Astrocyte (in vitro differentiated cells and primary cell): ENCODE measurements at regions not wholly inside any gene's neighbourhood (a gene's known extent, or its start where the extent isn't known, plus 50 kb on each side); places are given as distances from the start of the nearest gene placed in this dataset.
"Not testable (repeated sequence)": the region's sequence is repeated elsewhere in the genome, so short reads cannot be mapped to it uniquely, and the experiment has no call there.

Experiments
- DNase-seq: peaks from one replicate; pipeline ENCODE4 v3.0.0-alpha.2; 2010; ENCODE audit warnings: low read depth
- FAIRE-seq: peaks from 2 replicates; lab custom pipeline; 2011; peaks lifted over from hg19 to GRCh38; lab: Jason Lieb, UNC
- H2AFZ ChIP-seq: 2 replicates; pipeline ENCODE4 v1.6.0; 2012; ENCODE audit warnings: low read depth, low read length, inconsistent platforms
- H3K27ac ChIP-seq: 2 replicates; pipeline ENCODE4 v1.5.1; 2011; ENCODE audit warnings: low read depth, low read length, inconsistent platforms
- H3K27me3 ChIP-seq: 2 replicates; pipeline ENCODE4 v1.6.0; 2011; ENCODE audit warnings: low read length, inconsistent platforms; ENCODE audit not compliant: insufficient read depth
- H3K36me3 ChIP-seq: 2 replicates; pipeline ENCODE4 v1.5.1; 2011; ENCODE audit warnings: low read length, inconsistent platforms; ENCODE audit not compliant: insufficient read depth
- H3K4me1 ChIP-seq: 2 replicates; pipeline ENCODE4 v1.5.1; 2011; ENCODE audit warnings: low read length, inconsistent platforms; ENCODE audit not compliant: insufficient read depth
- H3K4me2 ChIP-seq: 2 replicates; pipeline ENCODE4 v1.6.0; 2012; ENCODE audit warnings: low read length, inconsistent platforms
- H3K4me3 ChIP-seq: 2 replicates; pipeline ENCODE4 v1.5.1; 2011; ENCODE audit warnings: low read depth, mild to moderate bottlenecking, low read length, inconsistent platforms; ENCODE audit not compliant: insufficient read depth
- H3K79me2 ChIP-seq: 2 replicates; pipeline ENCODE4 v1.6.0; 2012; ENCODE audit warnings: mild to moderate bottlenecking, low read length, inconsistent platforms; ENCODE audit not compliant: insufficient read depth
- H3K9ac ChIP-seq: 2 replicates; pipeline ENCODE4 v1.6.0; 2012; ENCODE audit warnings: mild to moderate bottlenecking, low read length, inconsistent platforms
- H3K9me3 ChIP-seq: 2 replicates; pipeline ENCODE4 v1.5.1; 2012; ENCODE audit warnings: low read depth, mild to moderate bottlenecking, low read length, inconsistent platforms; ENCODE audit not compliant: insufficient read depth
- H4K20me1 ChIP-seq: 2 replicates; pipeline ENCODE4 v1.6.0; 2012; ENCODE audit warnings: low read length, inconsistent platforms; ENCODE audit not compliant: insufficient read depth
- H3K27ac Mint-ChIP-seq: one replicate; pipeline ENCODE4 v1.8.0; 2021; ENCODE audit warnings: mild to moderate bottlenecking, mixed read lengths; ENCODE audit not compliant: unreplicated experiment
- H3K27me3 Mint-ChIP-seq: one replicate; pipeline ENCODE4 v1.8.0; 2021; ENCODE audit warnings: low read depth, mixed read lengths; ENCODE audit not compliant: unreplicated experiment
- H3K36me3 Mint-ChIP-seq: one replicate; pipeline ENCODE4 v1.8.0; 2021; ENCODE audit warnings: low read depth, mixed read lengths; ENCODE audit not compliant: unreplicated experiment
- H3K4me1 Mint-ChIP-seq: one replicate; pipeline ENCODE4 v1.8.0; 2021; ENCODE audit warnings: low read depth, mixed read lengths; ENCODE audit not compliant: unreplicated experiment
- H3K4me3 Mint-ChIP-seq: one replicate; pipeline ENCODE4 v1.8.0; 2021; ENCODE audit warnings: mild to moderate bottlenecking, moderate library complexity, mixed read lengths; ENCODE audit not compliant: unreplicated experiment
- H3K9me3 Mint-ChIP-seq: one replicate; pipeline ENCODE4 v1.8.0; 2021; ENCODE audit warnings: mild to moderate bottlenecking, mixed read lengths; ENCODE audit not compliant: unreplicated experiment
- EZH2 ChIP-seq: IDR thresholded peaks from 2 replicates; pipeline ENCODE4 v1.6.1; 2012; ENCODE audit warnings: mild to moderate bottlenecking, low read length, inconsistent platforms; ENCODE audit not compliant: insufficient read depth
- TF ChIP-seq, protein P1 (sequence below): IDR thresholded peaks from 2 replicates; pipeline ENCODE4 v1.5.1; 2011; ENCODE audit warnings: low read depth, mild to moderate bottlenecking, inconsistent platforms, low read length, moderate library complexity; ENCODE audit not compliant: insufficient read depth

DNA sequence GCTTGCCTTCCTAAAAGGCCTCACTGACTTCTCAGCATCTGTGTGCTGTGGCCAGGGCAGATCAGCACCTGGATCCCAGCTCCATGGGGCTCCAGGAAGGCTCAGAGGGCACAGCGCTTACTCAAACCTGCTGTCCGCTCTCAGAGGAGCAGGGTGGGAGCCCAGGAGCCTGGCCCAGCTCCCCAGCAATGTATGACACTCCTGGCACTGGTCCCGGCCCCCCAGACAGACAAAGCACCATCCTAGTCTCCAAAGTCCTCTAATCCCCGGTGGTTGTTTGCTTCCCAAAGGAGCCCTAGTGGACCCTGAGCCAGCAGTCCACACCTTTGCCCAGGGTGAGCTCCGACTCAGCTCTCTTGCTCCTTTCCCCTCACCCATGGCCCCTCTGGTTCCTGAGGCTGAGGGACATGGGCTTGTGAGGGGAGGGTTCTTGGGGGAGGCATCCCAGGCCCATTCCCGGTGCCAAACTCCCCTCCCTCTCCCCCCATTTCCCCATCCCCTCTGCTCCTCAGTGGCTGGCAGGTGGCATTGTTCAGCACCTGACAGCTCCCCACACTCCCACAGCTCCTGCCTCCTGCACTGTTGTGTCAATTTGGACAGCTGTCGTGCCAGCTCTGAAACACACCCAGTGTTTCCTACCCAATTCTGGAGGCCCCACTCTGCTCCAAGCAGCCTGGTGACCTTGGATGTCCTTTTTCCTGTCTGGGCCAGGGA, 164.3 kb downstream of the TRIM43 start:
- not testable (repeated sequence) for H3K9me3 ChIP-seq, H3K27ac ChIP-seq, H3K27me3 ChIP-seq, H3K9ac ChIP-seq, H3K4me1 Mint-ChIP-seq, H3K36me3 ChIP-seq, H3K4me3 ChIP-seq, H3K36me3 Mint-ChIP-seq, FAIRE-seq, H3K27ac Mint-ChIP-seq, H3K4me3 Mint-ChIP-seq, H3K79me2 ChIP-seq, DNase-seq, H4K20me1 ChIP-seq, H2AFZ ChIP-seq, H3K4me2 ChIP-seq, H3K9me3 Mint-ChIP-seq, H3K4me1 ChIP-seq
- peaks cover 29% of the 10 kb centered on the region for H3K27me3 Mint-ChIP-seq

DNA sequence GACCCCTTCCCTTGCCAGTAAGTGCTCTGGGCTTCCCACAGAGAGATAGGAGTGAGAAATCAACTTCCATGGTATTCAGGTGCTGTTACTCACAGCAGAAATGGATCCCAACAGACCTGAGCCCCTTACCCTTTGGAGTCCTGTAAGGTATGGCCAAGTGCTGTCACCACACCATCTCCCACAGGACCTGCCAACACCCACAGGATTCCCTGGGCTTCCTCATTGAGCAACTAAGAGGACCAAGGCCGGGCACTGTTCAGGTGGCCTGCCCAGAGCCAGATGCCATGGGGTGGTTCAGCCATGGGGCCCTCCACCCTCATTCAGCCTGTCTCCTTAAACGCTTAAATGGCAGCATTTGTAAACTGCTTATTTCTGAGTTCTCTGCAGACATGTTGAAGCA, 166.2 kb downstream of the TRIM43 start:
- Mint-ChIP-seq H3K27me3 (peaks cover 21% of the 10 kb centered on the region), H3K4me1 (peaks cover 11% of the 10 kb centered on the region), H3K27ac (no peak overlapping the region), H3K4me3 (no peak overlapping the region), H3K36me3 (no peaks in the 10 kb centered on the region), H3K9me3 (peaks cover 2% of the 10 kb centered on the region)
- no peak for TF ChIP-seq EZH2
- no peak overlapping the region for H3K27ac ChIP-seq
- no peak overlapping the region for H3K4me3 ChIP-seq
- H3K4me1 ChIP-seq, result peaks cover 11% of the 10 kb centered on the region
- FAIRE-seq, result no peak
- no peak overlapping the region for H2AFZ ChIP-seq
- no peaks in the 10 kb centered on the region for H3K36me3 ChIP-seq
- no peaks in the 10 kb centered on the region for H4K20me1 ChIP-seq
- no peak overlapping the region for H3K4me2 ChIP-seq
- H3K79me2 ChIP-seq, result no peaks in the 10 kb centered on the region
- DNase-seq, result no peak
- no peaks in the 10 kb centered on the region for H3K9me3 ChIP-seq
- no peak overlapping the region for H3K9ac ChIP-seq
- no peaks in the 10 kb centered on the region for H3K27me3 ChIP-seq

DNA sequence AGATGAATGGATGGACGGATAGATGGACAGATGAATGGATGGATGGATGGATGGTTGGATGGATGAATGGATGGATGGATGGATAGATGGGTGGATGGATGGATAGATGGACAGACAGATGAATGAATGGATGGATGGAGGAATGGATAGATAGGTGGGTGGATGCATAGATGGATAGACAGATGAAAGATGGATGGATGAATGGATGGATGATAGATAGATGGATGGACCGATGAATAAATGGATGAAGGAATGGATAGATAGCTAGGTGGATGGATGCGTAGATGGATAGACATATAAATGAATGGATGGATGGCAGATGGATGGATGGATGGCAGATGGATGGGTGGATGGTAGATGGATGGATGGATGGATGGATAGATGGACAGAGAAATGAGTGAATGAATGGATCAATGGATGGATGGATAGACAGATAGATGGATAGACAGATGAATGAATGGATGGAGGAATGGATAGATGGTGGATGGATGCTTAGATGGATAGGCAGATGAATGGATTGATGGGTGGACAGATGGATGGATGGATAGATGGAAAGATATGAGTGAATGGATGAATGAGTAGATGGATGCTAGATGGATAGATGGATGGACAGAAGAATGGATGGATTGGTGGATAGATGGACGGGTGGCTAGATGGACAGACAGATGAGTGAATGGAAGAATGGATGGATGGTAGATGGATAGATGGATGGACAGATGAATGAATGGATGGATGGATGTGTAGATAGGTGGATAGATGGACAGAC, 167.9 kb downstream of the TRIM43 start:
- H3K4me3 ChIP-seq, result no peak overlapping the region

More for the DNA sequence above, 167.9 kb downstream of the TRIM43 start:
- H3K79me2 ChIP-seq, result no peaks in the 10 kb centered on the region
- Mint-ChIP-seq H3K27me3 (peaks cover 17% of the 10 kb centered on the region), H3K36me3 (no peaks in the 10 kb centered on the region), H3K9me3 (no peaks in the 10 kb centered on the region), H3K4me3 (no peak overlapping the region), H3K27ac (no peak overlapping the region), H3K4me1 (peaks cover 14% of the 10 kb centered on the region)
- no peak overlapping the region for H3K4me2 ChIP-seq
- peaks cover 7% of the 10 kb centered on the region for H3K4me1 ChIP-seq
- H3K27ac ChIP-seq, result no peak overlapping the region
- H3K9me3 ChIP-seq, result no peaks in the 10 kb centered on the region
- no peaks in the 10 kb centered on the region for H4K20me1 ChIP-seq
- FAIRE-seq (peak; percentile 73), DNase-seq (no peak)
- no peaks in the 10 kb centered on the region for H3K36me3 ChIP-seq
- no peaks in the 10 kb centered on the region for H3K27me3 ChIP-seq
- TF ChIP-seq, protein P1, sequence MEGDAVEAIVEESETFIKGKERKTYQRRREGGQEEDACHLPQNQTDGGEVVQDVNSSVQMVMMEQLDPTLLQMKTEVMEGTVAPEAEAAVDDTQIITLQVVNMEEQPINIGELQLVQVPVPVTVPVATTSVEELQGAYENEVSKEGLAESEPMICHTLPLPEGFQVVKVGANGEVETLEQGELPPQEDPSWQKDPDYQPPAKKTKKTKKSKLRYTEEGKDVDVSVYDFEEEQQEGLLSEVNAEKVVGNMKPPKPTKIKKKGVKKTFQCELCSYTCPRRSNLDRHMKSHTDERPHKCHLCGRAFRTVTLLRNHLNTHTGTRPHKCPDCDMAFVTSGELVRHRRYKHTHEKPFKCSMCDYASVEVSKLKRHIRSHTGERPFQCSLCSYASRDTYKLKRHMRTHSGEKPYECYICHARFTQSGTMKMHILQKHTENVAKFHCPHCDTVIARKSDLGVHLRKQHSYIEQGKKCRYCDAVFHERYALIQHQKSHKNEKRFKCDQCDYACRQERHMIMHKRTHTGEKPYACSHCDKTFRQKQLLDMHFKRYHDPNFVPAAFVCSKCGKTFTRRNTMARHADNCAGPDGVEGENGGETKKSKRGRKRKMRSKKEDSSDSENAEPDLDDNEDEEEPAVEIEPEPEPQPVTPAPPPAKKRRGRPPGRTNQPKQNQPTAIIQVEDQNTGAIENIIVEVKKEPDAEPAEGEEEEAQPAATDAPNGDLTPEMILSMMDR, result no peak
- TF ChIP-seq EZH2, result no peak
- no peak overlapping the region for H2AFZ ChIP-seq
- no peak overlapping the region for H3K9ac ChIP-seq
